ENCODE measurements at regions not wholly inside any gene's neighbourhood (a gene's known extent, or its start where the extent isn't known, plus 50 kb on each side); places are given as distances from the start of the nearest gene placed in this dataset.

- H3K9me2 ChIP-seq (ENCODE audit: insufficient read depth) = no peaks in the 10 kb centered on the region
- no peak overlapping the region for H2AFZ ChIP-seq (ENCODE audit: low read depth, low read length, poor library complexity, severe bottlenecking)
- ChIA-PET CTCF (no interaction called here), POLR2A (no interaction called here), RAD21 (ENCODE audit: low non-redundant PET in 1 of 2, low total read pairs in 2 of 2, uncharacterized antibody in 2 of 2, unreplicated experiment in 2 of 2) (no interaction called here)
- no peaks in the 10 kb centered on the region for H4K20me1 ChIP-seq (ENCODE audit: insufficient read depth)
- no peak overlapping the region for H3K9ac ChIP-seq (ENCODE audit: low read length)
- no peaks in the 10 kb centered on the region for H3K9me3 ChIP-seq (ENCODE audit: control insufficient read depth in 1 of 2, insufficient read depth in 1 of 2, low read depth in 1 of 2, low read length in 2 of 2)
- DNase-seq (ENCODE audit: low read depth, low spot score) (no peak), ATAC-seq (no peak)
- H3K36me3 ChIP-seq (ENCODE audit: control insufficient read depth in 1 of 2, insufficient read depth in 2 of 2, low read length in 2 of 2) = no peaks in the 10 kb centered on the region
- peaks cover 58% of the 10 kb centered on the region for H3K27me3 ChIP-seq (ENCODE audit: insufficient read depth, low read length)
- no peaks in the 10 kb centered on the region for H3K4me1 ChIP-seq (ENCODE audit: control insufficient read depth in 1 of 2, insufficient read depth in 2 of 2, low read length in 2 of 2)
- H3K27ac ChIP-seq (ENCODE audit: low read depth, low read length) = no peak overlapping the region
- H3K79me2 ChIP-seq (ENCODE audit: insufficient read depth, low read length) = no peaks in the 10 kb centered on the region
- TF ChIP-seq FOSL1 (IDR thresholded peaks at IDR 0.05; ENCODE audit: low read depth) (no peak), EZH2 (IDR thresholded peaks at IDR 0.05) (no peak), TCF7L2 (IDR thresholded peaks at IDR 0.05; ENCODE audit: borderline replicate concordance, extremely low read depth, insufficient read depth, insufficient read length) (no peak), EZH2phosphoT487 (IDR thresholded peaks at IDR 0.05; ENCODE audit: borderline replicate concordance) (no peak), CBX3 (IDR thresholded peaks at IDR 0.05; ENCODE audit: low read depth) (no peak), ELF1 (IDR thresholded peaks at IDR 0.05; ENCODE audit: borderline replicate concordance, low read depth) (no peak), SIN3A (IDR thresholded peaks at IDR 0.05; ENCODE audit: low read depth) (no peak), POLR2AphosphoS5 (IDR thresholded peaks at IDR 0.05; ENCODE audit: low read depth, low read length) (no peak), CEBPB (IDR thresholded peaks at IDR 0.05; ENCODE audit: low read depth) (no peak), RAD21 (IDR thresholded peaks at IDR 0.05; ENCODE audit: low read depth) (no peak)
- TF ChIP-seq, protein P1, sequence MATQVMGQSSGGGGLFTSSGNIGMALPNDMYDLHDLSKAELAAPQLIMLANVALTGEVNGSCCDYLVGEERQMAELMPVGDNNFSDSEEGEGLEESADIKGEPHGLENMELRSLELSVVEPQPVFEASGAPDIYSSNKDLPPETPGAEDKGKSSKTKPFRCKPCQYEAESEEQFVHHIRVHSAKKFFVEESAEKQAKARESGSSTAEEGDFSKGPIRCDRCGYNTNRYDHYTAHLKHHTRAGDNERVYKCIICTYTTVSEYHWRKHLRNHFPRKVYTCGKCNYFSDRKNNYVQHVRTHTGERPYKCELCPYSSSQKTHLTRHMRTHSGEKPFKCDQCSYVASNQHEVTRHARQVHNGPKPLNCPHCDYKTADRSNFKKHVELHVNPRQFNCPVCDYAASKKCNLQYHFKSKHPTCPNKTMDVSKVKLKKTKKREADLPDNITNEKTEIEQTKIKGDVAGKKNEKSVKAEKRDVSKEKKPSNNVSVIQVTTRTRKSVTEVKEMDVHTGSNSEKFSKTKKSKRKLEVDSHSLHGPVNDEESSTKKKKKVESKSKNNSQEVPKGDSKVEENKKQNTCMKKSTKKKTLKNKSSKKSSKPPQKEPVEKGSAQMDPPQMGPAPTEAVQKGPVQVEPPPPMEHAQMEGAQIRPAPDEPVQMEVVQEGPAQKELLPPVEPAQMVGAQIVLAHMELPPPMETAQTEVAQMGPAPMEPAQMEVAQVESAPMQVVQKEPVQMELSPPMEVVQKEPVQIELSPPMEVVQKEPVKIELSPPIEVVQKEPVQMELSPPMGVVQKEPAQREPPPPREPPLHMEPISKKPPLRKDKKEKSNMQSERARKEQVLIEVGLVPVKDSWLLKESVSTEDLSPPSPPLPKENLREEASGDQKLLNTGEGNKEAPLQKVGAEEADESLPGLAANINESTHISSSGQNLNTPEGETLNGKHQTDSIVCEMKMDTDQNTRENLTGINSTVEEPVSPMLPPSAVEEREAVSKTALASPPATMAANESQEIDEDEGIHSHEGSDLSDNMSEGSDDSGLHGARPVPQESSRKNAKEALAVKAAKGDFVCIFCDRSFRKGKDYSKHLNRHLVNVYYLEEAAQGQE (IDR thresholded peaks at IDR 0.05; ENCODE audit: low read depth) = no peak
- intact Hi-C loops (cut with micrococcal nuclease) = no loop called here
- no TSS peak for BruUV-seq (replicated peaks)
- H3K4me2 ChIP-seq (ENCODE audit: low read length) = no peak overlapping the region
- H3K4me3 ChIP-seq (replicated peaks in 1 of 2; ENCODE audit: low read depth in 1 of 2, low read length in 2 of 2) = no peak overlapping the region
Observed at GRCh38 chr16:74030000-74030706, 266.5 kb upstream of the PSMD7 start.
